HG02571 (cell line): ENCODE measurements at regions not wholly inside any gene's neighbourhood (a gene's known extent, or its start where the extent isn't known, plus 50 kb on each side); places are given as distances from the start of the nearest gene placed in this dataset.
"Not testable (repeated sequence)": the region's sequence is repeated elsewhere in the genome, so short reads cannot be mapped to it uniquely, and the experiment has no call there.

ENCODE experiments used
- ATAC-seq: cut with Tn5 transposase; IDR thresholded peaks from one replicate; pipeline ENCODE4 v1.9.1; 2021; ENCODE audit warnings: mild to moderate bottlenecking, moderate library complexity; ENCODE audit not compliant: unreplicated experiment

DNA sequence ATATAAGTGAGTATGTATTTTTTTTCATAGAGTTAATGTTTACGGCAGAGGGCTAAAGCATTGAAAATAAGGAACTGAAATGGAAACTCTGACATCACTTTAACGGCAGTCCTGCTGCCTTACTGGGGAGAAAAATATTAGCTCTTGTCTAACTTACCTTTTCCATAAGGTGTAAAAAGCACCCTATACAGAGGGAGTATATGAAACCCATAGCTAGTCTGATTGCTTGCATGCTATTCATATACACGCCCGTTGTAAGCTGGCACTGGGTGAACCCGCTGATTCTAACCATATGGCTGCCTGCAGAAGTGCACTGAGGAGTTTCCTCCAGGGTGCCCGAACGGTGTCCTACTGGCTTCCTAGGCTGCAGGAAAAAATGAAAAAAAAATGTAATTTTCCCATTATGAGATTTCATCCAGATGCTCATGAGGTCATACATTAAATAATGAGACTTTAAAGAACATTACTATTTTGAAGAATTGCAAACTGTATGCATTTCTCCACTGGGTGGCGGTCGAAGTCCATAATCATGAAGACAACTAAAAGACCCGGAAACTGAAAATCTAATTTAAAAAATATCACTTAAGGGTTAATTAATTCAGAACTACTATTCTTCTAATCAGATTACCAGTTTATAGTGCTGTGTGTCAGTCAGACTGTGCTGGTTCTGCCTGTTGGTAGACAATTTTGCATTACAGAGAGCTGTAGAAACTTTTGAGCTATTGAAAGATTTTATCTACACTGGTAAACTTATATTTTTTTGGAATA, 144.7 kb downstream of the ALX1 start:
- peak; percentile 92 for ATAC-seq

DNA sequence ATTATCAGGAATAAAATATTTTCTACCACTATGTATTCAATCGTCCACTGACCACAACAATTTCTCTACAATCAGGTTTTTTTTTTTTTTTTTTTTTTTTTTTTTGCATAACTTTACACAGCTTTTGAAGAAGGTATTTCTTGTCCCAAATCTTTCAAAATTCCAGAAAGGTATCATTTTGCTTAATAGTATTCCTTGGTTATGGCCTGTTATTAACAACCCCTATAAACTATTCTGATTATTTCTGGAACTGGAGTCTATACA, 145.3 kb downstream of the ALX1 start:
- no peak for ATAC-seq

DNA sequence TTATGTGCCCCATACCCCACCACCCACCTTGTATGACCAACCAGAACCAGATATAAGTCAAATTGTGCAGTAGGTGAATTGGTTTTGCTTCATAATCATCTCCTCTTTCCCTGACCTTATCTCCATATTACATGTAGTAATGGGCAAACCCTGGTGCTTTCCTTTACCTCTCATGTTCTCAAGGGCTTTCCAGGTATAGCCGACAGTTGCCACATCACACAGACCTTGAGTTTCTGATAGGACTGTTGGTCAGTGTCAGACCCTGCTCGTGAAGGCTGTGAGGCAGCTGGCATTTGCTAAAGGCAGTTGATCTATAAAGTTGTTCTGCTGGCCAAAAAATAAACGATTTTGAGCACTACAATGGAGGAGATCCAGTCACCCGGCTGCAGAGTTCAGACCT, 145.9 kb downstream of the ALX1 start:
- ATAC-seq, result no peak

- ATAC-seq, result not testable (repeated sequence)
Observed at GRCh38 chr12:85433148-85433547, 153.1 kb downstream of the ALX1 start.

- ATAC-seq, result no peak
Observed at GRCh38 chr12:85440271-85440670, 160.3 kb downstream of the ALX1 start.

DNA sequence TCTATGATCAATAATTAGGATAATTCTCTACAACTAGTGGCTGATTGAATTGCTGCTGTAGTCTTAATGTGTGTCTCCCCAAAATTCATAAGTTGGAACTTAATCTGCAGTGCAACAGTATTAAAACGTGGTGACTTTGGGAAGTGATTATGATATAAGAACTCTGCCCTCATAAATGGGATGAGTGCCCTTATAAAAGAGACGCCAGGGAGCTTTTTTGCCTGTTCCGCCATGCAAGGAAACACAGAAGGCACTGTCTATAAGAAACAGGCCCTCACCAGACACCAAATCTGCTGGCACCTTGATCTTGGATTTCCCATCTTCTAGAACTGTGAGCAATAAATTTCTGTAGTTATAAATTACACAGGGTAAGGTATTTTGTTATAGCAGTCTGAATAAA, 161.0 kb downstream of the ALX1 start:
- ATAC-seq, result no peak

GRCh38 chr12:85441741-85442140, 161.7 kb downstream of the ALX1 start:
- no peak for ATAC-seq

DNA sequence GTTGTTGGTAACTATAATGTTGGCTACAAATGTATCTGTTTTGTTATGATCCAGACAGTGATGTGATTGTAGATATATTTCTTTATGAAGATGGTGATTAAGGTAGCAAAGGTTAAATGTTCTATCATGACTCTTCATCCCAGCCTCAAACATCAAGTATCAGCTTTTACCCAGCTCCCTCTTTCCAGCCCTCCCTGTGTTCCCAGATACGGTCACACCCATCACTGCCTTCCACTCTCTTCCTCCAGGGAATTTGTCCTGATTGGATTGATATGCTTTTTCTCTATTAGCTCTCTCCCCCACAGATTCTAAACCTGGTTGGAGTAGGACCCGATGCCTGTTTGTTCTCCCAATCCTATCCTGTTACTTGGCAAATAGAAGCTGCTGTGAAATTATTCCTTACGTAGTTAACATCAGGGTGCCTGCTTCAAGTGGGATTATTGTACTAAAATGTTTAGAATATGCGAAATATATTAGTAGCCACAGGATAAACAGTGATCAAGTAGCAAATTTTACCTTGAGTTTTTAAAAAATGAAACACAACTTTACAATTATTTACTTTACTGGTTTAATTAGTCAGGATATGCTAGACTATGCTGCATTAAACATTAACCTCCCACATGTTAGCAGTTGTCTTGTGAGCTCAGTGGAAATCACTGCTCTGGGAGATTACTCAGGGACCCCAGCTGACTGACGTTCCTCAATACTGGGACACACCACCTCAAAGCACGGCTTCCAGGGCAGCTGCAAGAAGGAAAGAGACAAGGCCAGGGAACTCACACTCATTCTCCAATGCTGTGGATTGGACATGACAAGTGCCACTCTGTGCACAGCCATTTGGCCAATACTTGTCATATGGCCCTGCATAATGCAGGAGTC, 165.3 kb downstream of the ALX1 start:
- ATAC-seq, result no peak

GRCh38 chr12:85448031-85448430, 168.0 kb downstream of the ALX1 start:
- ATAC-seq, result no peak

- ATAC-seq, result no peak
Observed at GRCh38 chr12:85448548-85449139, 168.6 kb downstream of the ALX1 start.

DNA sequence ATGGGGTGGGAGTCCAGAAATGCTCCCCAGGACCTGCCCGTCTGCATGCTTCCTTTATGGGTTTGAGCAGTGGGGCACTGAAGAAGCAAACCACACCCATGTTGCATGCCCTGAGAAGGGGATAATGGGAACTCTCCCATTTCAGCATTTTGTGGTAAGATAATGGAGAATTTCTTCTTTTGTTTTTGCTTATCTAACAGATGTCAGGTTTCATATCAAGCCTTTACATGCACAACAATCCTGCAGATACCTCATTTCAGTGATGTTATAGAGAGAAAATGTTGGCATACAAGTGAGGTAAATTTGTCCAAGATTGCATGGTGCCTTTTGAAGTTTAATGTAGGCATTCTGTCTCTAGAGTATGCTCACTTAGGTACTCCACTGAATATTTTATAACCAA, 177.0 kb downstream of the ALX1 start:
- ATAC-seq, result no peak

- no peak for ATAC-seq
Observed at GRCh38 chr12:85461127-85461526, 181.1 kb downstream of the ALX1 start.

- ATAC-seq, result no peak
Observed at GRCh38 chr12:85462888-85463287, 182.9 kb downstream of the ALX1 start.

- ATAC-seq, result no peak
Observed at GRCh38 chr12:85466890-85467289, 186.9 kb downstream of the ALX1 start.

DNA sequence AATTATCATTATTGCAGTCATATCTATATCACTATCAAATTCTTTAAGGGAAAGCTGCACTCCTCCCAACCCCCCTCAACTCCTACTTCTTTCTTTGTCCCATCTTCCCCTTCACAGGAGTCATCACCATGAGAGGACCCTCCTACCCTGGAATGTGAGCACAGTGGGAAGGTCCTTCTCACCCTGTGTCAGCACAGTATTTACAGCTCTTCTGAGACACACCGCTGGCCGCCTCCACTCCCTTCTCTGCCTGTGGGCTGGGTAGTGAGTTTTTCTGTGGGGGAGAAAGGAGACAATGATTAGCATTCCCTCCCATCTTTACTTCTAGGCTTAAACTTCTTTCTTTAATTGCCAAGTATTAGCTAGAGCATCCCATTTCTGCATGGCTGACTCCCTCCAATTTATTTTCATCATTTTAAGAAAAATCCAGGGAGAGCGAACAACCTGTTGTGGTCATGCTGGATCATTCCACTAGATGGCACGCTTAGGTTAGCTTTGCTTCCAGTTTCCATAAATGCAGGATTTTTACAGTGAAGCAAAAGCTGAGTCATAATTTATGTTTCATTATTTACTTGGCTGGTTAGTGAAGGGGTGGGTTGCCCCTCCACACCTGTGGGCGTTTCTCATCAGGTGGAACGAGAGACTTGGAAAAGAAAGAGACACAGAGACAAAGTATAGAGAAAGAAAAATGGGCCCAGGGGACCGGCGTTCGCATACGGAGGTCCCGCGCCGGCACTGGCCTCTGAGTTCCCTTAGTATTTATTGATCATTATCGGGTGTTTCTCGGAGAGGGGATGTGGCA, 188.5 kb downstream of the ALX1 start:
- peak; percentile 96 for ATAC-seq

- not testable (repeated sequence) for ATAC-seq
Observed at GRCh38 chr12:85469158-85470086, 189.4 kb downstream of the ALX1 start.

- ATAC-seq, result not testable (repeated sequence)
Observed at GRCh38 chr12:85475277-85475676, 195.3 kb downstream of the ALX1 start.

GRCh38 chr12:85476756-85477155, 196.7 kb downstream of the ALX1 start:
- ATAC-seq, result no peak

GRCh38 chr12:85484387-85484786, 204.4 kb downstream of the ALX1 start:
- peak; percentile 78 for ATAC-seq

DNA sequence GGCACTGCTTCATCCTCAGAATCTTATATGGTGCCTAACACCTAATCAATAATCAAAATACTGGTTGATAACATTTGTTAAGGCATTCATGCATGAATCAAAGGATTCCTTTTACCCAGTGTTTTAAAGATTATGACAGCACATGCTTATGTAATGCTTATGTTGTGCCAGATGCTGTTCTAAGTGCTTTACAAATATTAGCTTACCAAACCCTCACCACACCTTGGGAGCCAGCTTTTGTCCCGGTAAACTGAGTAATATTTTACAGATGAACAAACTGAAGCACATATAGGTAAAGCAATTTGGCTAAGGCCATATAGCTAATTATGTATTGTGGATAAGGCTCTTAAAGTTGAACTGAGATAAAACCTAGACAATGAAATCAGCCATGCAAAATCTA, 209.2 kb downstream of the ALX1 start:
- no peak for ATAC-seq
